Endothelial cell (in vitro differentiated cells): ENCODE measurements at regions not wholly inside any gene's neighbourhood (a gene's known extent, or its start where the extent isn't known, plus 50 kb on each side); places are given as distances from the start of the nearest gene placed in this dataset.

ENCODE experiments used
- DNase-seq: peaks from one replicate; pipeline ENCODE4 v3.0.0; 2021; ENCODE audit warnings: low spot score
- H3K27ac Mint-ChIP-seq: one replicate; pipeline ENCODE4 v1.8.0; 2021; ENCODE audit warnings: mixed read lengths, inconsistent platforms; ENCODE audit not compliant: unreplicated experiment
- H3K27me3 Mint-ChIP-seq: one replicate; pipeline ENCODE4 v1.8.0; 2021; ENCODE audit warnings: mild to moderate bottlenecking, moderate library complexity, mixed read lengths, inconsistent platforms; ENCODE audit not compliant: unreplicated experiment
- H3K36me3 Mint-ChIP-seq: one replicate; pipeline ENCODE4 v1.8.0; 2021; ENCODE audit warnings: mild to moderate bottlenecking, low read depth, mixed read lengths, inconsistent platforms; ENCODE audit not compliant: unreplicated experiment
- H3K4me1 Mint-ChIP-seq: one replicate; pipeline ENCODE4 v1.8.0; 2021; ENCODE audit warnings: mild to moderate bottlenecking, mixed read lengths, inconsistent platforms; ENCODE audit not compliant: unreplicated experiment
- H3K4me3 Mint-ChIP-seq: one replicate; pipeline ENCODE4 v1.8.0; 2021; ENCODE audit warnings: mild to moderate bottlenecking, mixed read lengths, inconsistent platforms; ENCODE audit not compliant: unreplicated experiment
- H3K9me3 Mint-ChIP-seq: one replicate; pipeline ENCODE4 v1.8.0; 2021; ENCODE audit warnings: mixed read lengths, inconsistent platforms; ENCODE audit not compliant: unreplicated experiment
- TF ChIP-seq, protein P1 (sequence below): fragments of 200-600 bp; sonication (generic); IDR thresholded peaks from one replicate; pipeline ENCODE4 v1.5.0; 2021; ENCODE audit warnings: antibody characterized with exemption; ENCODE audit not compliant: unreplicated experiment

DNA sequence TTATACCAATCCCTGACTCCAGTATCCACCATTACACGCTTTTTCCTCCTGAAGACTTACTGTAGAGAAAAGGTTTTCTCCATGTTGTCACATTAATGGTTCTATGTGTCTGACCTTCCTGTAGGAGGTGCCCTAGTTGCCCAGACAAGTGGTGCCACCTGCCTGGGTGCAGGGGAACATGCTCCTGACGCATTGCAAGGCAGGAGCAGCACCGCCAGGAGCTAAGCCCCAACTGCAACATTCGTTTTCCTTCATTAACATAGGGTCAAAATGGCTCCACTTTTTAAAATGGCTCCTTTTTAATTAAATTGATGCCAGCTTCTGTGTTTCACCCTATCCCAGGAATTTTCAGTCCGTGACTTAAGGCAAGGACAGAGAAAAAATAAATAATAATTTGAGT is 220.1 kb upstream of the SAMSN1 start:
- H3K4me3 Mint-ChIP-seq, result no peak overlapping the region
- DNase-seq, result no peak
- H3K27me3 Mint-ChIP-seq, result no peaks in the 10 kb centered on the region
- H3K4me1 Mint-ChIP-seq, result no peaks in the 10 kb centered on the region
- H3K9me3 Mint-ChIP-seq, result no peaks in the 10 kb centered on the region
- TF ChIP-seq, protein P1, sequence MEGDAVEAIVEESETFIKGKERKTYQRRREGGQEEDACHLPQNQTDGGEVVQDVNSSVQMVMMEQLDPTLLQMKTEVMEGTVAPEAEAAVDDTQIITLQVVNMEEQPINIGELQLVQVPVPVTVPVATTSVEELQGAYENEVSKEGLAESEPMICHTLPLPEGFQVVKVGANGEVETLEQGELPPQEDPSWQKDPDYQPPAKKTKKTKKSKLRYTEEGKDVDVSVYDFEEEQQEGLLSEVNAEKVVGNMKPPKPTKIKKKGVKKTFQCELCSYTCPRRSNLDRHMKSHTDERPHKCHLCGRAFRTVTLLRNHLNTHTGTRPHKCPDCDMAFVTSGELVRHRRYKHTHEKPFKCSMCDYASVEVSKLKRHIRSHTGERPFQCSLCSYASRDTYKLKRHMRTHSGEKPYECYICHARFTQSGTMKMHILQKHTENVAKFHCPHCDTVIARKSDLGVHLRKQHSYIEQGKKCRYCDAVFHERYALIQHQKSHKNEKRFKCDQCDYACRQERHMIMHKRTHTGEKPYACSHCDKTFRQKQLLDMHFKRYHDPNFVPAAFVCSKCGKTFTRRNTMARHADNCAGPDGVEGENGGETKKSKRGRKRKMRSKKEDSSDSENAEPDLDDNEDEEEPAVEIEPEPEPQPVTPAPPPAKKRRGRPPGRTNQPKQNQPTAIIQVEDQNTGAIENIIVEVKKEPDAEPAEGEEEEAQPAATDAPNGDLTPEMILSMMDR, result no peak
- H3K27ac Mint-ChIP-seq, result no peak overlapping the region
- no peaks in the 10 kb centered on the region for H3K36me3 Mint-ChIP-seq

DNA sequence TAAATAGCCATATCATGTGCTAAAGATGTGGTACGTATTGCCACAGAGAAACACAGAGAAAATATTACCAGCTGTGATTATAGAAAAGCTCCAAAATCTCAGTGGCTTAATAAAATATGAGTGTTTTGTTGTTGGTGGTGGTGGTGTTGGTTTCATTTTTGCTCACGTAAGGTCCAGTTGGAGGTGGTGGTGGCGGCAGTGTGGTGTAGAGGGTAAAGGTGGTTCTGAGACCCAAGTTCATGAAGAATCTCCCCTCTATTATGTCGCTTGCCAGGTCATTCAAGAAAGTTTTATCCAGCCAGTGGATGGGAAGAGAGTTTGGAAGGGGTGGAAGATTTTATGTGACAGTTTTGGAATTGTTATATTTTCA is 217.6 kb upstream of the SAMSN1 start:
- TF ChIP-seq, protein P1, result no peak
- Mint-ChIP-seq H3K4me3 (no peak overlapping the region), H3K27ac (no peak overlapping the region), H3K27me3 (no peaks in the 10 kb centered on the region), H3K36me3 (no peaks in the 10 kb centered on the region), H3K4me1 (no peaks in the 10 kb centered on the region), H3K9me3 (no peaks in the 10 kb centered on the region)
- DNase-seq, result no peak

DNA sequence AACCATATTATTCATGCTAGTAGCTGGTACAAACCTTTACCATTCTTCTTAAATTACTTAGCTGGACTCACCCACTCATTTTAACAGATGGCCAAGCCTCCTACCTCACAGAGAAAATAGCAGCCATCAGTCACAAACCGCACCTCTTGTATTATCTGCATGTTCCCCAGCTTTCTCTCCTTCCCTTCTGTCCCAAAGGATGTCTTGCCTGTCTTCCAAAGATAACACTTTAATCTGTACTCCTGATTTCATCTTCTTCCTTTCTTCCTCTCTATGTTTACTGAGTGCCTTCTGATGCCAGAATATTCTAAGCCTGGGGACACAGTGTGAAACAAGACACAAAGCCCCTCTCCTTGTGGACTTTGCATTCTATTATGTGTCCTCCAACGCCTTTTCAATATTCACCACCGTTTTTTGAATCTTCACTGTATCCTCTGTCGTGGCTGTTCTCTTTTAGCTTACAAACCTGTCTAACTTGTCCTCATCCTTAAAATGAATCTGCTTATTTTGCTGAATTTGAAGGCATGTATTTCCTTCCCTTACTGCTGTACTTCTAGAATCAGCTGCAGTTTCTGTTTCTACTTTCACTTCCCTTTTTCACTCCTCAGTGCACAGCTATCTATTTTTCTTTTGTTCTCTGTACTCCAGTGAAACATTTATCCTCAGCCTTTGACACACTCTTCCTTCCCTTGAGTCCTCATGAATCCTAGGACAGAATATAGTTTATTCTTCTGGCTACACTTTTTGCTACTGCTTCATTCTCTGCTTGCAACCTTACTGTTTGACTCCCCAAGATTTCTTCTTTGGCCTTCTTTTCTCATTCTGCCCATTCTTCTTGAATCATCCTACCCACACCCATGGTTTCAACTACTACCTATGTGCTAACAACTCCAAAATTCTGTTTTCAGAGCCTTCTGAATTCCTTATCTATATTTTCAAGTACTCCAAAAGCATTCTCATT is 216.9 kb upstream of the SAMSN1 start:
- no peaks in the 10 kb centered on the region for H3K27me3 Mint-ChIP-seq
- no peaks in the 10 kb centered on the region for H3K4me1 Mint-ChIP-seq
- no peak overlapping the region for H3K27ac Mint-ChIP-seq
- TF ChIP-seq, protein P1, result no peak
- H3K9me3 Mint-ChIP-seq, result no peaks in the 10 kb centered on the region
- no peak for DNase-seq
- no peaks in the 10 kb centered on the region for H3K36me3 Mint-ChIP-seq
- H3K4me3 Mint-ChIP-seq, result no peak overlapping the region

DNA sequence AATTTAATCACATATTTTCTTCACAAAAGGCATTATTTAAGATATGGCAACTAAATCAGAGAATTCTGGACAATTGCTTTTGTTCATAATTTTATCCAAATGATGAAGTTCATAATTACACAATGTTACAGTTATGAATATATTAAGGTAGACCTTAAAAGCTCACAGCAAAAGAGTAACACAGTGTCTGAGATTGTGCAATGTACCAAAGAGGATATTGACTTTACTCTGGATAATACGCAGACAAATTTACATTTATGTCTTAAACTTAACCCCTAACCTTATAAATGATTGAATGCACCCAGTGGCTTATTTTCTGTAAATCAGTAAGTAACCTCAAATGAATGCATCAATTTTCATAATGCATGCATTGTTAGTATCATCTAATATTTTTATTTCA is 216.2 kb upstream of the SAMSN1 start:
- Mint-ChIP-seq H3K27me3 (no peaks in the 10 kb centered on the region), H3K4me1 (no peaks in the 10 kb centered on the region), H3K36me3 (no peaks in the 10 kb centered on the region), H3K4me3 (no peak overlapping the region), H3K27ac (no peak overlapping the region), H3K9me3 (no peaks in the 10 kb centered on the region)
- TF ChIP-seq, protein P1, result no peak
- no peak for DNase-seq

DNA sequence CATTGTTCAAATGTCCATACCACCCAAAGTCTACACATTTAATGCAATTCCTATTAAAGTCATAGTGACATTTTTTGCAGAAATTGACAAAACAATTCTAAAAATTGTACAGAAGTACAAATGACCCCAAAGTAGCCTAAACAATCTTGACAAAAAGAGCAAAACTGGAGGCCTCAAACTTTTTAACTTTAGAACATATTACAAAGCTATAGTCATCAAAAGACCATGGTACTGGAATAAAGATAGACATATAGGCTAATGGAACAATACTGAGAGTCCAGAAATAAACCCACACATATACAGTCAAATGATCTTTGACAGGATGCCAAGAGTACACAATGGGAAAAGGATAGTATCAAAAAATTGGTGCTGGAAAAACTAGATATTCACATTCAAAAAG is 213.2 kb upstream of the SAMSN1 start:
- H3K4me1 Mint-ChIP-seq, result no peaks in the 10 kb centered on the region
- no peak overlapping the region for H3K4me3 Mint-ChIP-seq
- H3K27me3 Mint-ChIP-seq, result no peaks in the 10 kb centered on the region
- no peak for DNase-seq
- H3K9me3 Mint-ChIP-seq, result no peaks in the 10 kb centered on the region
- TF ChIP-seq, protein P1, result no peak
- peaks cover 5% of the 10 kb centered on the region for H3K36me3 Mint-ChIP-seq
- H3K27ac Mint-ChIP-seq, result no peak overlapping the region
